ENCODE measurements at regions not wholly inside any gene's neighbourhood (a gene's known extent, or its start where the extent isn't known, plus 50 kb on each side); places are given as distances from the start of the nearest gene placed in this dataset.

DNA sequence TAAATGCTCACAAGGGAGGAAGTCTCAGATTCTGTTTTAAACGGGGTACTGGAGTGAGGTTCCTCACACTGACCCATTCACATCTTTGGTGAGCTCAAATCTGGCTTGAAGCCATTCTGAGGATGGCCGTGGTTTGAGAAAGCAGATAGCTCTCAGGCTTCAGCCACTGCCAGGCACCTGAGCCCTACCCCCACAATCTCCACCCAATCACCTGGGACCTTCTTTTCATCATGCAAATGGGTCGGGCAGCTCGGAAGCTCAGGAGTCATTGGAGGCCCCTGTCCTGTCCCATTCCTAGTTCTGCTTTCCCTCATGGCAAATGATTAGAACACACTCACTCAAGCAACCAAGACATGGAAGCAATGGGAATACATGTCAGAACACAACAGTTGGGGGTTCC, 141.4 kb upstream of the ETS2 start:
- no peaks in the 10 kb centered on the region for H3K36me3 ChIP-seq (ENCODE audit: control insufficient read depth in 4 of 4, insufficient read depth in 4 of 4, low read length in 4 of 4)
- H3K9me3 ChIP-seq (ENCODE audit: control insufficient read depth in 4 of 4, insufficient read depth in 3 of 4, low read length in 3 of 4) = no peaks in the 10 kb centered on the region
- H3K27me3 ChIP-seq (ENCODE audit: control insufficient read depth in 3 of 3, insufficient read depth in 3 of 3, low read length in 2 of 3) = peaks cover 0 to 29% (median 11%) of the 10 kb centered on the region in 3 donors
- no peak overlapping the region for H3K9ac ChIP-seq (ENCODE audit: insufficient read depth in 1 of 2, low read length in 2 of 2)
- ATAC-seq (ENCODE audit: insufficient read depth, low FRiP score) (no peak), DNase-seq (no peak)
- peaks cover 0 to 16% (median 5%) of the 10 kb centered on the region in 5 donors for H3K4me1 ChIP-seq (ENCODE audit: control insufficient read depth in 5 of 5, insufficient read depth in 5 of 5, low read length in 5 of 5)
- no peak for TF ChIP-seq CTCF (IDR thresholded peaks at IDR 0.05; ENCODE audit: control extremely low read depth, extremely low read depth)
- no peak overlapping the region for H3K4me3 ChIP-seq
- 63 to 66% methylated on average over 4 of the region's 4 CpGs for WGBS, 2 donors
- H3K27ac ChIP-seq (ENCODE audit: low read depth in 1 of 2, low read length in 1 of 2) = no peak overlapping the region

DNA sequence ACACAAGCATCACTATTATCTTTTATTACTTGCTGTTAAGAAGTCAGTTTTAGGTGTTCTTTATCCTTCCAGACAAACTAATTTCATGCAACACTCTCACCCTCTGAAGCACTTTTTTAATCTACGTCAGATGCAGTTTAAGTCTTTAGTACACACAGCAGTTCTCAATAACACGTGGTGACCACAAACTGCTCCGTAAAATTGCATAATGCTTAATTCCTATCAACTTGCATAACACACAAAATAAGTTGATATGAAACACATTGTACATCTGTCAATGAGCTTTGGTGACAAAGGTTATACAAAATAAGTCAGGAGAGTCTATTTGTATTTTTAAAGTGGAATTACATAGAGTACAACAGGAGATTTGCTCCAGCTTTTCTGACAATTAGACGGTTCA, 140.9 kb upstream of the ETS2 start:
- ATAC-seq (ENCODE audit: insufficient read depth, low FRiP score) (no peak), DNase-seq (peak in 2 of 3 donors; percentile 62 to 75)
- Histone ChIP-seq H3K27me3 (ENCODE audit: control insufficient read depth in 3 of 3, insufficient read depth in 3 of 3, low read length in 2 of 3) (peaks cover 0 to 24% (median 6%) of the 10 kb centered on the region in 3 donors), H3K27ac (ENCODE audit: low read depth in 1 of 2, low read length in 1 of 2) (no peak overlapping the region), H3K4me1 (ENCODE audit: control insufficient read depth in 5 of 5, insufficient read depth in 5 of 5, low read length in 5 of 5) (peaks cover 0 to 16% (median 5%) of the 10 kb centered on the region in 5 donors), H3K9ac (ENCODE audit: insufficient read depth in 1 of 2, low read length in 2 of 2) (no peak overlapping the region), H3K4me3 (no peak overlapping the region), H3K9me3 (ENCODE audit: control insufficient read depth in 4 of 4, insufficient read depth in 3 of 4, low read length in 3 of 4) (no peaks in the 10 kb centered on the region), H3K36me3 (ENCODE audit: control insufficient read depth in 4 of 4, insufficient read depth in 4 of 4, low read length in 4 of 4) (no peaks in the 10 kb centered on the region)
- 39 to 52% methylated on average over 4 of the region's 4 CpGs for WGBS, 2 donors
- TF ChIP-seq CTCF (IDR thresholded peaks at IDR 0.05; ENCODE audit: control extremely low read depth, extremely low read depth) = no peak

DNA sequence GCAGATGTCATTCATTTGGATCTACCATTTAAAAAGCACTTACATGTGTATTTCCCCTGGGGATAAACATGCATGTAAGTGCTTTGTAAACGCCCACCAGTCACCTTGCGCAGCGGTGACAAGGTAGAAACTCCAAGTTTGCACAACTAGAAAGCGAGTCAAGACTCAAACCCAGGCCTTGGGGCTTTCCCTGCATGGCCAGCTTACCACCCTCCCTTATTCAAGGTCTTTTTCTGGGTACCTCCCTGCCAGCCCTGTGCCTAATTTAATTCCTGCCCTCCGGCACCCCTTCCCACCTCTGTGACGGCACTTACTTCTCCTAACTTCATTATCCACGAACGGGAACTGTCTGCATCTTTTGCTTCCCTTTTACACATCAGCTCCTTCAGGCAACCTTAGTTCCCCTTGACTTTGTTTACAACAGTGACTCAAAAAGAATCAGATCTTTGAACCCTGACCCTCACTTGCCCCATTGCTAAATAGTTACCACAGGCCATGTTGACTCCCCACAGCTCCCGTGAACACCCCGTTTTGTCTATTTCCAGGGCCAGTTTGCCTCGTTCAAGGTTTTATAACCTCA, 138.3 kb upstream of the ETS2 start:
- WGBS, 2 donors = 71 to 77% methylated on average over 11 of the region's 11 CpGs
- no peak overlapping the region for H3K27ac ChIP-seq (ENCODE audit: low read depth in 1 of 2, low read length in 1 of 2)
- peaks cover 0 to 17% (median 0%) of the 10 kb centered on the region in 5 donors for H3K4me1 ChIP-seq (ENCODE audit: control insufficient read depth in 5 of 5, insufficient read depth in 5 of 5, low read length in 5 of 5)
- DNase-seq = no peak
- no peak overlapping the region for H3K9ac ChIP-seq (ENCODE audit: insufficient read depth in 1 of 2, low read length in 2 of 2)
- no peaks in the 10 kb centered on the region for H3K36me3 ChIP-seq (ENCODE audit: control insufficient read depth in 4 of 4, insufficient read depth in 4 of 4, low read length in 4 of 4)
- no peaks in the 10 kb centered on the region for H3K9me3 ChIP-seq (ENCODE audit: control insufficient read depth in 4 of 4, insufficient read depth in 3 of 4, low read length in 3 of 4)
- no peak for ATAC-seq (ENCODE audit: insufficient read depth, low FRiP score)
- H3K27me3 ChIP-seq (ENCODE audit: control insufficient read depth in 3 of 3, insufficient read depth in 3 of 3, low read length in 2 of 3) = peaks cover 0 to 19% (median 3%) of the 10 kb centered on the region in 3 donors
- H3K4me3 ChIP-seq = no peak overlapping the region
- TF ChIP-seq CTCF (IDR thresholded peaks at IDR 0.05; ENCODE audit: control extremely low read depth, extremely low read depth) = no peak

DNA sequence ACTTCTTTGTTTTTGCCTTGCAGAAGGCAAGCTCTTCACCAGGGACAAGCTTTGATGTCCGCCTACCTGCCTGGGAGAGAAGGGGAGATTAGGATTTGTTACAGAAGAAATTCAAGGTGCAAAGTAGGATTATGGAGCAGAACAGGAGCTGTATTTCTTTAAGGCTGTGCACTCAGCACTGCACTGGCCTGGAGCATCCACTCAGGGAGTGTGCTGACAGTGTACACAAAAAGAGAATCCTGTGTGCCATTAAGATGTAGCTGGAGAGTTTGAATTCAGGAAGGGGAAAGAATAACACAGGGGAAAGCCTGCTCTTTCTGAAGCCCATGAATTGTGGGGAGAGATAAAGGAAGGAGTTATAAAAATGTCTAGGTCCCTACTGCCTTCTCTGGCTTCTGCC, 137.7 kb upstream of the ETS2 start:
- Histone ChIP-seq H3K4me1 (ENCODE audit: control insufficient read depth in 5 of 5, insufficient read depth in 5 of 5, low read length in 5 of 5) (peaks cover 0 to 16% (median 0%) of the 10 kb centered on the region in 5 donors), H3K9ac (ENCODE audit: insufficient read depth in 1 of 2, low read length in 2 of 2) (no peak overlapping the region), H3K4me3 (no peak overlapping the region), H3K27me3 (ENCODE audit: control insufficient read depth in 3 of 3, insufficient read depth in 3 of 3, low read length in 2 of 3) (peaks cover 0 to 15% (median 0%) of the 10 kb centered on the region in 3 donors), H3K36me3 (ENCODE audit: control insufficient read depth in 4 of 4, insufficient read depth in 4 of 4, low read length in 4 of 4) (no peaks in the 10 kb centered on the region), H3K27ac (ENCODE audit: low read depth in 1 of 2, low read length in 1 of 2) (no peak overlapping the region), H3K9me3 (ENCODE audit: control insufficient read depth in 4 of 4, insufficient read depth in 3 of 4, low read length in 3 of 4) (no peaks in the 10 kb centered on the region)
- TF ChIP-seq CTCF (IDR thresholded peaks at IDR 0.05; ENCODE audit: control extremely low read depth, extremely low read depth) = no peak
- DNase-seq (no peak), ATAC-seq (ENCODE audit: insufficient read depth, low FRiP score) (no peak)
- WGBS, 2 donors = 88 to 93% methylated on average over 1 of the region's 1 CpG

Measured in lung (tissue), 11 donors.